SU-DHL-6 (cell line): ENCODE measurements at regions not wholly inside any gene's neighbourhood (a gene's known extent, or its start where the extent isn't known, plus 50 kb on each side); places are given as distances from the start of the nearest gene placed in this dataset.

Experiments
- CTCF ChIP-seq: fragments of 200-600 bp; sonication (generic); IDR thresholded peaks from one replicate; pipeline ENCODE4 v1.5.1; 2017; ENCODE audit warnings: antibody characterized with exemption, mild to moderate bottlenecking, low read length, moderate library complexity; ENCODE audit not compliant: insufficient read depth, poor library complexity, severe bottlenecking
- EZH2phosphoT487 ChIP-seq: fragments of 200-600 bp; sonication (generic), shearing (Covaris generic); conservative IDR thresholded peaks from 2 replicates; pipeline ENCODE4 v1.6.1; 2018; ENCODE audit warnings: mild to moderate bottlenecking, antibody characterized with exemption, low read length, moderate library complexity, mixed read lengths

DNA sequence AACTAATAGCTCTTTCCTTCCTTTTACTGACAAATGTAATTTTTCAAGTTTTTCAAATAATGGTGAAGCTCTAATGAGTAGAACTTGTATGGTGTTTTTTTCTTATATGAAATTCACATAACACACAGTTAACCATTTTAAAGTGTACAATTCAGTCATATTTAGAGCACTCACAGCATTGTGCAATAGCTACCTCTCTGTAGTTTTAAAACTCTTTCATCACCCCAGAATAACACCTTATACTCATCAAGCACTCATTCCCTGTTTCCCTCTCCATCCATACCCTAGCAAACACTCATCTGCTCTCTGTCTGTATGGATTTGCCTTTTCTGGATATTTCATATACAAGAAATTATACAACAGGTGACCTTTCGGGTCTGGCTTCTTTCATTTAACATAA lies 207.9 kb upstream of the SLC38A2 start:
- TF ChIP-seq CTCF: no peak
- TF ChIP-seq EZH2phosphoT487: no peak
